ENCODE measurements at regions not wholly inside any gene's neighbourhood (a gene's known extent, or its start where the extent isn't known, plus 50 kb on each side); places are given as distances from the start of the nearest gene placed in this dataset.

GRCh38 chr7:26919906-26920493 lies 55.6 kb upstream of the SKAP2 start:
- H3K27me3 ChIP-seq (ENCODE audit: insufficient read depth in 3 of 3, low read length in 2 of 3), result no peaks in the 10 kb centered on the region
- H3K4me1 ChIP-seq, result no peaks in the 10 kb centered on the region
- ATAC-seq (no peak), DNase-seq (no peak)
- H3K9me3 ChIP-seq, result no peaks in the 10 kb centered on the region
- TF ChIP-seq CTCF (IDR thresholded peaks at IDR 0.05), result no peak
- H3K36me3 ChIP-seq (ENCODE audit: insufficient read depth in 1 of 2, low read depth in 1 of 2), result no peaks in the 10 kb centered on the region
- no peak overlapping the region for H3K27ac ChIP-seq
- H3K4me3 ChIP-seq, result no peak overlapping the region
- intact Hi-C loops (cut with DNase I), result no loop called here
- 78 to 89% (median 80%) methylated on average over 2 of the region's 2 CpGs for WGBS, 3 donors

- Histone ChIP-seq H3K9me3 (no peaks in the 10 kb centered on the region), H3K4me1 (no peaks in the 10 kb centered on the region), H3K4me3 (no peak overlapping the region), H3K27me3 (ENCODE audit: insufficient read depth in 3 of 3, low read length in 2 of 3) (no peaks in the 10 kb centered on the region), H3K27ac (no peak overlapping the region), H3K36me3 (ENCODE audit: insufficient read depth in 1 of 2, low read depth in 1 of 2) (no peaks in the 10 kb centered on the region)
- no peak for ATAC-seq
- no peak for TF ChIP-seq CTCF (IDR thresholded peaks at IDR 0.05)
- intact Hi-C loops (cut with DNase I), result no loop called here
- DNase-seq, result no peak
Observed at GRCh38 chr7:26918241-26918640, 53.9 kb upstream of the SKAP2 start.

GRCh38 chr7:26916779-26917320 lies 52.5 kb upstream of the SKAP2 start:
- H3K9me3 ChIP-seq, result no peaks in the 10 kb centered on the region
- TF ChIP-seq CTCF (IDR thresholded peaks at IDR 0.05), result no peak
- no peaks in the 10 kb centered on the region for H3K36me3 ChIP-seq (ENCODE audit: insufficient read depth in 1 of 2, low read depth in 1 of 2)
- intact Hi-C loops (cut with DNase I), result no loop called here
- H3K4me1 ChIP-seq, result peaks cover 6% of the 10 kb centered on the region
- no peak for ATAC-seq
- no peaks in the 10 kb centered on the region for H3K27me3 ChIP-seq (ENCODE audit: insufficient read depth in 3 of 3, low read length in 2 of 3)
- no peak for DNase-seq
- no peak overlapping the region for H3K27ac ChIP-seq
- no peak overlapping the region for H3K4me3 ChIP-seq
- 52 to 62% (median 62%) methylated on average over 3 of the region's 3 CpGs for WGBS, 3 donors

- Histone ChIP-seq H3K27me3 (ENCODE audit: insufficient read depth in 3 of 3, low read length in 2 of 3) (no peaks in the 10 kb centered on the region), H3K4me3 (no peak overlapping the region), H3K9me3 (no peaks in the 10 kb centered on the region), H3K4me1 (peaks cover 6% of the 10 kb centered on the region), H3K36me3 (ENCODE audit: insufficient read depth in 1 of 2, low read depth in 1 of 2) (no peaks in the 10 kb centered on the region), H3K27ac (no peak overlapping the region)
- intact Hi-C loops (cut with DNase I), result no loop called here
- no peak for DNase-seq
- no peak for TF ChIP-seq CTCF (IDR thresholded peaks at IDR 0.05)
- ATAC-seq, result no peak
Observed at GRCh38 chr7:26916336-26916735, 51.9 kb upstream of the SKAP2 start.
